DMS 273 (cell line): ENCODE measurements at regions not wholly inside any gene's neighbourhood (a gene's known extent, or its start where the extent isn't known, plus 50 kb on each side); places are given as distances from the start of the nearest gene placed in this dataset.
A peak's percentile ranks its signal among the peaks of the same experiment; 100 is the strongest.

Experiments
- DNase-seq: peaks from one replicate; lab custom pipeline; 2025; ENCODE audit not compliant: unreplicated experiment; lab: John Stamatoyannopoulos, UW

- no peak for DNase-seq
Measured at GRCh38 chr14:42676636-42677035, 1070.0 kb downstream of the LRFN5 start.

- DNase-seq = no peak
Measured at GRCh38 chr14:42673963-42674362, 1067.3 kb downstream of the LRFN5 start.

GRCh38 chr14:42671636-42672035 lies 1065.0 kb downstream of the LRFN5 start:
- DNase-seq = no peak

- peak; percentile 48 for DNase-seq
Measured at GRCh38 chr14:42665083-42665482, 1058.4 kb downstream of the LRFN5 start.

- DNase-seq = no peak
Measured at GRCh38 chr14:42664190-42664589, 1057.5 kb downstream of the LRFN5 start.

GRCh38 chr14:42654707-42655106 lies 1048.0 kb downstream of the LRFN5 start:
- no peak for DNase-seq

- no peak for DNase-seq
Measured at GRCh38 chr14:42642787-42643186, 1036.1 kb downstream of the LRFN5 start.

- no peak for DNase-seq
Measured at GRCh38 chr14:42633504-42634095, 1026.9 kb downstream of the LRFN5 start.

- DNase-seq = no peak
Measured at GRCh38 chr14:42629553-42629952, 1022.9 kb downstream of the LRFN5 start.

GRCh38 chr14:42628602-42629001 lies 1021.9 kb downstream of the LRFN5 start:
- no peak for DNase-seq

GRCh38 chr14:42626986-42627385 lies 1020.3 kb downstream of the LRFN5 start:
- DNase-seq = no peak

GRCh38 chr14:42624980-42625761 lies 1018.5 kb downstream of the LRFN5 start:
- no peak for DNase-seq

GRCh38 chr14:42617005-42617404 lies 1010.3 kb downstream of the LRFN5 start:
- no peak for DNase-seq

GRCh38 chr14:42606839-42607238 lies 1000.2 kb downstream of the LRFN5 start:
- no peak for DNase-seq

- no peak for DNase-seq
Measured at GRCh38 chr14:42602336-42602845, 995.7 kb downstream of the LRFN5 start.

- DNase-seq = no peak
Measured at GRCh38 chr14:42572032-42572431, 965.4 kb downstream of the LRFN5 start.

GRCh38 chr14:42569227-42569626 lies 962.6 kb downstream of the LRFN5 start:
- DNase-seq = no peak

GRCh38 chr14:42565556-42565955 lies 958.9 kb downstream of the LRFN5 start:
- DNase-seq = no peak

- DNase-seq = no peak
Measured at GRCh38 chr14:42563313-42563712, 956.6 kb downstream of the LRFN5 start.

GRCh38 chr14:42556551-42556950 lies 949.9 kb downstream of the LRFN5 start:
- peak; percentile 23 for DNase-seq

- no peak for DNase-seq
Measured at GRCh38 chr14:42555365-42555764, 948.7 kb downstream of the LRFN5 start.

- no peak for DNase-seq
Measured at GRCh38 chr14:42554091-42554490, 947.4 kb downstream of the LRFN5 start.
